GM12878 (cell line): ENCODE measurements at regions not wholly inside any gene's neighbourhood (a gene's known extent, or its start where the extent isn't known, plus 50 kb on each side); places are given as distances from the start of the nearest gene placed in this dataset.

Experiments used
- ATAC-seq: fragments of 200-7000 bp; cut with Tn5 transposase; 3 replicates; pipeline ENCODE4 v1.9.1; 2020; ENCODE audit warnings: mild to moderate bottlenecking, moderate library complexity
- BruUV-seq: library from RNA; stranded (reverse); fragments of 400-500 nt; replicated peaks from 2 replicates; lab custom pipeline; 2021; lab: Mats Ljungman, UMichigan
- CTCF ChIA-PET: fragments of 300-600 bp; sonication (Branson Sonifier 250); formaldehyde crosslinking; extraction: SDS; loops from one replicate; lab custom pipeline; 2021; ENCODE audit warnings: inconsistent platforms; lab: Yijun Ruan, JAX
- POLR2A ChIA-PET: fragments of 350-600 bp; formaldehyde crosslinking; extraction: SDS; loops from one replicate; lab custom pipeline; 2021; ENCODE audit warnings: inconsistent platforms; lab: Charles Lee
- RAD21 ChIA-PET: fragments of 300-600 bp; sonication (Branson Sonifier 250); formaldehyde crosslinking; loops from one replicate; lab custom pipeline; 2023; ENCODE audit warnings: antibody characterized with exemption; ENCODE audit not compliant: unreplicated experiment; lab: Charles Lee
- SMC1A ChIA-PET: fragments of 300-600 bp; sonication (Branson Sonifier 250); formaldehyde crosslinking; loops from one replicate; lab custom pipeline; 2023; ENCODE audit not compliant: unreplicated experiment, uncharacterized antibody; lab: Charles Lee
- DNase-seq: peaks from one replicate; pipeline ENCODE4 v3.0.0-alpha.2; 2011; ENCODE audit warnings: low read depth, low spot score
- FAIRE-seq: peaks from 3 replicates; lab custom pipeline; 2011; peaks lifted over from hg19 to GRCh38; lab: Jason Lieb, UNC
- H2AFZ ChIP-seq: 2 replicates; pipeline ENCODE4 v1.6.0; 2011; ENCODE audit warnings: low read depth, low read length, control low read depth; ENCODE audit not compliant: control insufficient read depth
- H3K27ac ChIP-seq: 2 replicates; pipeline ENCODE4 v1.5.1; 2011; ENCODE audit warnings: control low read depth; ENCODE audit not compliant: control insufficient read depth, insufficient read depth
- H3K27me3 ChIP-seq, 2 experiments: replicated peaks in 1 of 2; 2 replicates each; pipeline versions ENCODE4 v1.6.0 to v1.6.1; 2011; ENCODE audit warnings: low read length in 1 of 2; ENCODE audit not compliant: control insufficient read depth in 2 of 2, insufficient read depth in 2 of 2
- H3K36me3 ChIP-seq, 2 experiments: 2 replicates each; pipeline ENCODE4 v1.5.1; 2011; ENCODE audit warnings: low read length in 1 of 2; ENCODE audit not compliant: control insufficient read depth in 2 of 2, insufficient read depth in 2 of 2
- H3K4me1 ChIP-seq: 2 replicates; pipeline ENCODE4 v1.6.1; 2011; ENCODE audit warnings: mild to moderate bottlenecking, low read length, moderate library complexity, mixed read lengths; ENCODE audit not compliant: control insufficient read depth, insufficient read depth
- H3K4me2 ChIP-seq: 2 replicates; pipeline ENCODE4 v1.6.0; 2011; ENCODE audit warnings: control low read depth; ENCODE audit not compliant: control insufficient read depth, insufficient read depth
- H3K4me3 ChIP-seq: fragments of 200-600 bp; sonication (generic); 2 replicates; pipeline ENCODE4 v1.5.1; 2016
- H3K79me2 ChIP-seq: 2 replicates; pipeline ENCODE4 v1.6.0; 2011; ENCODE audit warnings: low read length; ENCODE audit not compliant: control insufficient read depth, insufficient read depth
- H3K9ac ChIP-seq: 2 replicates; pipeline ENCODE4 v1.8.0; 2011; ENCODE audit warnings: low read length, control low read depth, mixed read lengths; ENCODE audit not compliant: control insufficient read depth, insufficient read depth
- H3K9me3 ChIP-seq: replicated peaks from 3 replicates; pipeline ENCODE4 v1.5.1; 2011; ENCODE audit warnings: mild to moderate bottlenecking, low read length; ENCODE audit not compliant: control insufficient read depth, insufficient read depth
- H4K20me1 ChIP-seq: 2 replicates; pipeline ENCODE4 v1.6.0; 2011; ENCODE audit not compliant: control insufficient read depth, insufficient read depth
- CREB1 ChIP-seq: IDR thresholded peaks from 2 replicates; pipeline ENCODE4 v1.6.1; 2012; ENCODE audit warnings: low read depth, mild to moderate bottlenecking, inconsistent platforms
- CTCF ChIP-seq, 3 experiments: IDR thresholded peaks in 2 of 3; conservative IDR thresholded peaks in 1 of 3; 2 replicates each; pipeline ENCODE4 v1.5.1; 2011; ENCODE audit warnings: low read depth in 3 of 3, low read length in 3 of 3, mild to moderate bottlenecking in 3 of 3, control low read depth in 2 of 3, moderate library complexity in 2 of 3, inconsistent platforms in 1 of 3, mixed read lengths in 1 of 3; ENCODE audit not compliant: control insufficient read depth in 2 of 3, insufficient read depth in 1 of 3; ENCODE audit errors: extremely low read depth in 1 of 3
- FOS ChIP-seq: IDR thresholded peaks from 3 replicates; pipeline ENCODE4 v1.6.1; 2011; ENCODE audit warnings: borderline replicate concordance; ENCODE audit not compliant: insufficient read length; ENCODE audit errors: extremely low read depth
- GATAD2B ChIP-seq: fragments of 450-650 bp; conservative IDR thresholded peaks from 2 replicates; pipeline ENCODE4 v1.6.1; 2017; ENCODE audit warnings: low read depth, mild to moderate bottlenecking, moderate library complexity
- HDAC6 ChIP-seq: fragments of 200-600 bp; sonication (generic); IDR thresholded peaks from one replicate; pipeline ENCODE4 v1.8.0; 2017; ENCODE audit warnings: antibody characterized with exemption; ENCODE audit not compliant: unreplicated experiment
- HDGF ChIP-seq: fragments of 450-650 bp; IDR thresholded peaks from 2 replicates; pipeline ENCODE4 v1.6.1; 2016; ENCODE audit warnings: antibody characterized with exemption
- LARP7 ChIP-seq: fragments of 450-650 bp; IDR thresholded peaks from 2 replicates; pipeline ENCODE4 v1.6.1; 2017; ENCODE audit warnings: mild to moderate bottlenecking
- NFIC ChIP-seq: IDR thresholded peaks from 2 replicates; pipeline ENCODE4 v1.6.1; 2012; ENCODE audit warnings: low read depth, mild to moderate bottlenecking, inconsistent platforms, low read length, moderate library complexity
- RELA ChIP-seq: fragments of 450-650 bp; IDR thresholded peaks from 2 replicates; pipeline ENCODE4 v1.8.0; 2014; ENCODE audit warnings: borderline replicate concordance; ENCODE audit not compliant: partially characterized antibody
- SREBF2 ChIP-seq: IDR thresholded peaks from 2 replicates; pipeline ENCODE4 v1.6.1; 2012; ENCODE audit warnings: mild to moderate bottlenecking, low read length
- YY1 ChIP-seq: IDR thresholded peaks from 2 replicates; pipeline ENCODE4 v1.6.1; 2011; ENCODE audit warnings: low read depth, mild to moderate bottlenecking, low read length
- ZNF622 ChIP-seq: fragments of 450-650 bp; IDR thresholded peaks from 2 replicates; pipeline ENCODE4 v1.6.1; 2017; ENCODE audit warnings: mild to moderate bottlenecking, inconsistent platforms
- WGBS: methylation state at CpG from one replicate; pipeline ENCODE4 v1.1.6; 2016; ENCODE audit warnings: low lambda C conversion rate; ENCODE audit not compliant: insufficient replicate concordance, insufficient coverage; ENCODE audit errors: missing lambda C conversion rate; 5-methylcytosine and 5-hydroxymethylcytosine counted together
- in situ Hi-C: fragments of 300-500 bp; cut with MboI; formaldehyde crosslinking; loops from 9 replicates; pipeline ENCODE4 v1.14.3; 2018; ENCODE audit warnings: mixed read lengths
- intact Hi-C: fragments of 100-400 bp; cut with micrococcal nuclease; formaldehyde crosslinking; loops from one replicate; pipeline ENCODE4 v1.14.2; 2022; ENCODE audit not compliant: unreplicated experiment
- TF ChIP-seq, protein P1 (sequence below): IDR thresholded peaks from 2 replicates; pipeline ENCODE4 v1.6.1; 2011; ENCODE audit warnings: borderline replicate concordance, low read depth, mild to moderate bottlenecking, moderate library complexity, mixed read lengths, low read length; ENCODE audit not compliant: insufficient read depth; ENCODE audit errors: extremely low read length

DNA sequence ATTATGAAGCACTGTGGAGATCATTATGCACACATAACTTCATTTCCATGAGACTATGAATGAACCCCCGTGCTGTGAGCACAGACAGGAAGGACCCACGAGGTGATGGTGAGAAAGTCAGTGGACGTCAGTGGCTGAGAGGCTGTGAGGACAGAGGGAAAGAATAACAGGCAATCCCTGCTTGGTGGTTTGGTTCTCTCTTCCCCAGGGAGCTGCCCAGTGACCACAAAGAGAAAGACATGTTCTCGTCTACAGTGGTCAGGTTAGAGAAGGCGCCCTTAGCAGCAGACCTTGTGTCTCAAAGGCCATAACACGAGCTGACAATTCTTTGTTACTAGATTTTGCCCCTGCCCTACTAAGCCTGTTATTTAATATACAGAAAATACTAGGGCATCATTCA lies 609.2 kb downstream of the TOX3 start:
- H3K4me2 ChIP-seq = no peak overlapping the region
- RAD21 ChIA-PET = interaction anchor here (0.6 kb wide), 1 partner anchor 702 kb away, joined by 3 read pairs; no protein-coding TSS in a partner anchor
- H3K27ac ChIP-seq = no peak overlapping the region
- no peak for FAIRE-seq
- SMC1A ChIA-PET = interaction anchor here (1.5 kb wide), 1 partner anchor 12 kb away, joined by 3 read pairs; no protein-coding TSS in a partner anchor
- no peak for ATAC-seq
- POLR2A ChIA-PET = interaction anchor here (0.5 kb wide), 1 partner anchor 175 kb away, joined by 3 read pairs; no protein-coding TSS in a partner anchor
- intact Hi-C loops = no loop called here
- H3K27me3 ChIP-seq = no peaks in the 10 kb centered on the region
- no peaks in the 10 kb centered on the region for H3K9me3 ChIP-seq
- no peak for DNase-seq
- TF ChIP-seq HDGF (no peak), FOS (no peak), CREB1 (no peak), LARP7 (no peak), SREBF2 (no peak)
- H3K4me1 ChIP-seq = no peaks in the 10 kb centered on the region
- no peaks in the 10 kb centered on the region for H3K36me3 ChIP-seq
- H3K9ac ChIP-seq = no peak overlapping the region
- CTCF ChIA-PET = interaction anchor here (0.6 kb wide), 1 partner anchor 1106 kb away, joined by 3 read pairs; no protein-coding TSS in a partner anchor
- H4K20me1 ChIP-seq = no peaks in the 10 kb centered on the region
- in situ Hi-C loops = no loop called here
- H2AFZ ChIP-seq = no peak overlapping the region
- BruUV-seq = no TSS peak
- H3K79me2 ChIP-seq = no peaks in the 10 kb centered on the region
- no peak overlapping the region for H3K4me3 ChIP-seq
- 3% methylated on average over 6 of the region's 6 CpGs for WGBS

DNA sequence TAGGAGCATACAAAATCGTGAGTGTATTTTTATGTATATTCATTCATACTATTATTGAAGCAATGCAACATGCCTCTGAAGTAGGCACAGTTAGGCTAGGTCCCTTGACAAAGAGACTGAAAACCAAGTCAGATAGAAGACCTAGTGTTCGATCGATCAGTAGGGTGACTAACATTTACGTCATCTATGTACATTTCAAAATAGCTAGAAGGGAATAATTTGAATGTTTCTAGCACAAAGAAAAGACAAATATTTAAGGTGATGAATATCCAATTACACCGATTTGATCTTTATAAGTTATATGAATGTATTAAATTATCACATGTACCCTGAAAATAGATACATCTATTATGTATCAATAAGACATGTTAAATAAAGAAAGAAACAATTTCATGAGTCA lies 610.1 kb downstream of the TOX3 start:
- H3K4me1 ChIP-seq = no peaks in the 10 kb centered on the region
- 49% methylated on average over 5 of the region's 5 CpGs for WGBS
- no TSS peak for BruUV-seq
- in situ Hi-C loops = no loop called here
- no peaks in the 10 kb centered on the region for H3K36me3 ChIP-seq
- no peak overlapping the region for H2AFZ ChIP-seq
- POLR2A ChIA-PET = interaction anchor here (0.5 kb wide), 1 partner anchor 176 kb away, joined by 3 read pairs; no protein-coding TSS in a partner anchor
- no peak for DNase-seq
- CTCF ChIA-PET = interaction anchor here (0.6 kb wide), 1 partner anchor 912 kb away, joined by 3 read pairs; no protein-coding TSS in a partner anchor
- no peak overlapping the region for H3K4me2 ChIP-seq
- H3K9ac ChIP-seq = no peak overlapping the region
- RAD21 ChIA-PET = interaction anchor here (0.6 kb wide), 1 partner anchor 701 kb away, joined by 3 read pairs; no protein-coding TSS in a partner anchor
- H3K4me3 ChIP-seq = no peak overlapping the region
- no peak overlapping the region for H3K27ac ChIP-seq
- no peaks in the 10 kb centered on the region for H3K79me2 ChIP-seq
- H4K20me1 ChIP-seq = no peaks in the 10 kb centered on the region
- FAIRE-seq = no peak
- H3K27me3 ChIP-seq = no peaks in the 10 kb centered on the region
- SMC1A ChIA-PET = interaction anchor here (1.5 kb wide), 1 partner anchor 13 kb away, joined by 3 read pairs; no protein-coding TSS in a partner anchor
- intact Hi-C loops = no loop called here
- H3K9me3 ChIP-seq = no peaks in the 10 kb centered on the region
- ATAC-seq = no peak
- TF ChIP-seq RELA (no peak), ZNF622 (no peak), CTCF (IDR thresholded peaks at IDR 0.05 in 2 of 3, conservative IDR thresholded peaks at IDR 0.05 in 1 of 3; ENCODE audit: control insufficient read depth in 2 of 3, extremely low read depth in 1 of 3, insufficient read depth in 1 of 3, low read depth in 3 of 3, low read length in 3 of 3) (no peak), HDAC6 (no peak), YY1 (no peak), GATAD2B (no peak), NFIC (no peak)
- TF ChIP-seq, protein P1, sequence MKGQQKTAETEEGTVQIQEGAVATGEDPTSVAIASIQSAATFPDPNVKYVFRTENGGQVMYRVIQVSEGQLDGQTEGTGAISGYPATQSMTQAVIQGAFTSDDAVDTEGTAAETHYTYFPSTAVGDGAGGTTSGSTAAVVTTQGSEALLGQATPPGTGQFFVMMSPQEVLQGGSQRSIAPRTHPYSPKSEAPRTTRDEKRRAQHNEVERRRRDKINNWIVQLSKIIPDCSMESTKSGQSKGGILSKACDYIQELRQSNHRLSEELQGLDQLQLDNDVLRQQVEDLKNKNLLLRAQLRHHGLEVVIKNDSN = no peak
